ES-I3 (cell line): ENCODE measurements at regions not wholly inside any gene's neighbourhood (a gene's known extent, or its start where the extent isn't known, plus 50 kb on each side); places are given as distances from the start of the nearest gene placed in this dataset.

Experiments used
- H3K36me3 ChIP-seq: 2 replicates; pipeline ENCODE4 v1.6.1; 2013; ENCODE audit warnings: mild to moderate bottlenecking, low read length, control low read depth, moderate library complexity; ENCODE audit not compliant: insufficient read depth
- H3K4me1 ChIP-seq: 2 replicates; pipeline ENCODE4 v1.6.1; 2013; ENCODE audit warnings: mild to moderate bottlenecking, control low read depth, low read length; ENCODE audit not compliant: insufficient read depth
- H3K9ac ChIP-seq: 2 replicates; pipeline ENCODE4 v1.6.1; 2013; ENCODE audit warnings: low read depth, mild to moderate bottlenecking, low read length, moderate library complexity
- H3K9me3 ChIP-seq: 2 replicates; pipeline ENCODE4 v1.6.1; 2013; ENCODE audit warnings: mild to moderate bottlenecking, low read length, moderate library complexity; ENCODE audit not compliant: control insufficient read depth, insufficient read depth

- no peaks in the 10 kb centered on the region for H3K36me3 ChIP-seq
- no peaks in the 10 kb centered on the region for H3K9me3 ChIP-seq
- peaks cover 10% of the 10 kb centered on the region; the same call in 1 of the 2 replicates for H3K4me1 ChIP-seq
- no peak overlapping the region for H3K9ac ChIP-seq
Observed at GRCh38 chr3:27883266-27883665, 161.1 kb upstream of the EOMES start.

GRCh38 chr3:27885641-27886040 is 163.5 kb upstream of the EOMES start:
- Histone ChIP-seq H3K9ac (no peak overlapping the region), H3K36me3 (no peaks in the 10 kb centered on the region), H3K9me3 (no peaks in the 10 kb centered on the region), H3K4me1 (peaks cover 10% of the 10 kb centered on the region; the same call in 1 of the 2 replicates)

GRCh38 chr3:27888562-27888961 is 166.4 kb upstream of the EOMES start:
- H3K36me3 ChIP-seq = no peaks in the 10 kb centered on the region
- H3K9me3 ChIP-seq = no peaks in the 10 kb centered on the region
- peaks cover 10% of the 10 kb centered on the region; the same call in 1 of the 2 replicates for H3K4me1 ChIP-seq

GRCh38 chr3:27889745-27890144 is 167.6 kb upstream of the EOMES start:
- no peak overlapping the region for H3K9ac ChIP-seq
- H3K4me1 ChIP-seq = peaks cover 10% of the 10 kb centered on the region; the same call in 1 of the 2 replicates
- H3K9me3 ChIP-seq = no peaks in the 10 kb centered on the region
- no peaks in the 10 kb centered on the region for H3K36me3 ChIP-seq

More at GRCh38 chr3:27888562-27888961, 166.4 kb upstream of the EOMES start:
- H3K9ac ChIP-seq = no peak overlapping the region

- Histone ChIP-seq H3K4me1 (no peaks in the 10 kb centered on the region), H3K9me3 (no peaks in the 10 kb centered on the region), H3K9ac (no peak overlapping the region), H3K36me3 (no peaks in the 10 kb centered on the region)
Observed at GRCh38 chr3:27900316-27900715, 178.2 kb upstream of the EOMES start.

- Histone ChIP-seq H3K36me3 (no peaks in the 10 kb centered on the region), H3K9me3 (no peaks in the 10 kb centered on the region), H3K9ac (no peak overlapping the region), H3K4me1 (peaks cover 8% of the 10 kb centered on the region; the same call in 1 of the 2 replicates)
Observed at GRCh38 chr3:27903446-27903845, 181.3 kb upstream of the EOMES start.

GRCh38 chr3:27905625-27906024 is 183.5 kb upstream of the EOMES start:
- Histone ChIP-seq H3K9ac (no peak overlapping the region), H3K9me3 (no peaks in the 10 kb centered on the region), H3K4me1 (peaks cover 9% of the 10 kb centered on the region; the same call in 1 of the 2 replicates), H3K36me3 (no peaks in the 10 kb centered on the region)

GRCh38 chr3:27907148-27907547 is 185.0 kb upstream of the EOMES start:
- H3K4me1 ChIP-seq = peaks cover 9% of the 10 kb centered on the region; the same call in 1 of the 2 replicates
- no peak overlapping the region for H3K9ac ChIP-seq
- no peaks in the 10 kb centered on the region for H3K9me3 ChIP-seq
- no peaks in the 10 kb centered on the region for H3K36me3 ChIP-seq

GRCh38 chr3:27907929-27908328 is 185.8 kb upstream of the EOMES start:
- Histone ChIP-seq H3K4me1 (peaks cover 9% of the 10 kb centered on the region; the same call in 1 of the 2 replicates), H3K36me3 (no peaks in the 10 kb centered on the region), H3K9ac (no peak overlapping the region), H3K9me3 (no peaks in the 10 kb centered on the region)

- peaks cover 9% of the 10 kb centered on the region; the same call in 1 of the 2 replicates for H3K4me1 ChIP-seq
- no peaks in the 10 kb centered on the region for H3K9me3 ChIP-seq
- H3K36me3 ChIP-seq = no peaks in the 10 kb centered on the region
- H3K9ac ChIP-seq = no peak overlapping the region
Observed at GRCh38 chr3:27910456-27910855, 188.3 kb upstream of the EOMES start.

- no peaks in the 10 kb centered on the region for H3K36me3 ChIP-seq
- no peaks in the 10 kb centered on the region for H3K4me1 ChIP-seq
Observed at GRCh38 chr3:27914199-27914598, 192.1 kb upstream of the EOMES start.

GRCh38 chr3:27923349-27924068 is 201.4 kb upstream of the EOMES start:
- Histone ChIP-seq H3K36me3 (no peaks in the 10 kb centered on the region), H3K9ac (no peak overlapping the region), H3K9me3 (no peaks in the 10 kb centered on the region), H3K4me1 (no peaks in the 10 kb centered on the region)

More at GRCh38 chr3:27914199-27914598, 192.1 kb upstream of the EOMES start:
- Histone ChIP-seq H3K9ac (no peak overlapping the region), H3K9me3 (no peaks in the 10 kb centered on the region)

GRCh38 chr3:27927882-27928281 is 205.8 kb upstream of the EOMES start:
- Histone ChIP-seq H3K9me3 (no peaks in the 10 kb centered on the region), H3K9ac (no peak overlapping the region), H3K4me1 (no peaks in the 10 kb centered on the region), H3K36me3 (no peaks in the 10 kb centered on the region)

- no peak overlapping the region for H3K9ac ChIP-seq
- H3K36me3 ChIP-seq = no peaks in the 10 kb centered on the region
- H3K4me1 ChIP-seq = no peaks in the 10 kb centered on the region
- H3K9me3 ChIP-seq = no peaks in the 10 kb centered on the region
Observed at GRCh38 chr3:27930052-27930602, 208.0 kb upstream of the EOMES start.

GRCh38 chr3:27935492-27935891 is 213.4 kb upstream of the EOMES start:
- Histone ChIP-seq H3K9me3 (no peaks in the 10 kb centered on the region), H3K9ac (no peak overlapping the region), H3K36me3 (no peaks in the 10 kb centered on the region), H3K4me1 (peaks cover 9% of the 10 kb centered on the region; the same call in 1 of the 2 replicates)
